H1 (cell line): ENCODE measurements at regions not wholly inside any gene's neighbourhood (a gene's known extent, or its start where the extent isn't known, plus 50 kb on each side); places are given as distances from the start of the nearest gene placed in this dataset.
A peak's percentile ranks its signal among the peaks of the same experiment; 100 is the strongest.

ENCODE experiments used
- CTCF ChIA-PET: fragments of 300-600 bp; sonication (Branson Sonifier 250); formaldehyde crosslinking; loops from one replicate; lab custom pipeline; 2021; ENCODE audit not compliant: partially characterized antibody; lab: Charles Lee
- POLR2A ChIA-PET: fragments of 300-600 bp; sonication (Branson Sonifier 250); formaldehyde crosslinking; loops from one replicate; lab custom pipeline; 2021; ENCODE audit warnings: inconsistent platforms; ENCODE audit not compliant: partially characterized antibody; lab: Charles Lee
- DNase-seq, 2 experiments: peaks; one replicate each; pipeline versions ENCODE4 v3.0.0 to v3.0.0-alpha.2; 2010 to 2022; ENCODE audit warnings: low spot score in 2 of 2, low read depth in 1 of 2, mixed read lengths in 1 of 2
- FAIRE-seq: peaks from 2 replicates; lab custom pipeline; 2011; peaks lifted over from hg19 to GRCh38; lab: Jason Lieb, UNC
- H2AFZ ChIP-seq: 2 replicates; pipeline ENCODE4 v1.8.1; 2012; ENCODE audit warnings: low read length, inconsistent platforms
- H2AK5ac ChIP-seq: 2 replicates; pipeline ENCODE4 v1.6.1; 2013; ENCODE audit warnings: low read depth, low read length
- H2BK120ac ChIP-seq: replicated peaks from 2 replicates; pipeline ENCODE3; 2013; ENCODE audit warnings: low read depth, low read length, inconsistent platforms
- H2BK12ac ChIP-seq: 2 replicates; pipeline ENCODE4 v1.6.1; 2013; ENCODE audit warnings: low read depth, low read length
- H2BK15ac ChIP-seq: 2 replicates; pipeline ENCODE4 v1.6.1; 2013; ENCODE audit warnings: low read length
- H2BK20ac ChIP-seq: 2 replicates; pipeline ENCODE4 v1.6.1; 2013; ENCODE audit warnings: low read length
- H2BK5ac ChIP-seq: 2 replicates; pipeline ENCODE4 v1.6.1; 2013; ENCODE audit warnings: low read depth, low read length
- H3K14ac ChIP-seq: 2 replicates; pipeline ENCODE4 v1.6.1; 2013; ENCODE audit warnings: inconsistent platforms; ENCODE audit not compliant: insufficient read length
- H3K18ac ChIP-seq: 2 replicates; pipeline ENCODE4 v1.6.1; 2013; ENCODE audit warnings: low read length; ENCODE audit errors: extremely low read depth
- H3K23ac ChIP-seq: 2 replicates; pipeline ENCODE4 v1.6.1; 2013; ENCODE audit warnings: inconsistent platforms; ENCODE audit not compliant: insufficient read length
- H3K23me2 ChIP-seq: 2 replicates; pipeline ENCODE4 v1.6.1; 2013; ENCODE audit warnings: low read depth, low read length
- H3K27ac ChIP-seq: 2 replicates; pipeline ENCODE4 v1.6.1; 2011; ENCODE audit warnings: low read depth, low read length, inconsistent platforms
- H3K27me3 ChIP-seq, 4 experiments: replicated peaks in 1 of 4; 1 replicate in 1 of 4; 2 replicates in 3 of 4; pipeline versions ENCODE4 v1.6.1 to v1.8.1; 2011 to 2013; ENCODE audit warnings: low read length in 3 of 4, mild to moderate bottlenecking in 3 of 4, inconsistent platforms in 2 of 4, mixed read lengths in 2 of 4, moderate library complexity in 1 of 4; ENCODE audit not compliant: control insufficient read depth in 3 of 4, insufficient read depth in 3 of 4; ENCODE audit errors: extremely low read depth in 1 of 4
- H3K36me3 ChIP-seq, 4 experiments: 2 replicates each; pipeline versions ENCODE4 v1.6.1 to v1.8.1; 2011 to 2013; ENCODE audit warnings: mild to moderate bottlenecking in 4 of 4, low read length in 3 of 4, moderate library complexity in 2 of 4, control low read depth in 1 of 4, inconsistent platforms in 1 of 4; ENCODE audit not compliant: insufficient read depth in 4 of 4, control insufficient read depth in 2 of 4
- H3K4ac ChIP-seq: replicated peaks from 2 replicates; pipeline ENCODE3; 2013; ENCODE audit warnings: low read length, low read depth, mixed read lengths, inconsistent platforms; ENCODE audit not compliant: insufficient read length
- H3K4me1 ChIP-seq, 4 experiments: replicated peaks in 1 of 4; 1 replicate in 1 of 4; 2 replicates in 3 of 4; pipeline versions ENCODE4 v1.6.1 to v1.8.1; 2011 to 2013; ENCODE audit warnings: low read length in 3 of 4, inconsistent platforms in 2 of 4, mixed read lengths in 1 of 4; ENCODE audit not compliant: insufficient read depth in 4 of 4, control insufficient read depth in 3 of 4
- H3K4me2 ChIP-seq, 2 experiments: 2 replicates each; pipeline versions ENCODE4 v1.6.1 to v1.8.1; 2011 to 2013; ENCODE audit warnings: low read depth in 2 of 2, low read length in 2 of 2, control low read depth in 1 of 2, inconsistent platforms in 1 of 2, mild to moderate bottlenecking in 1 of 2; ENCODE audit not compliant: insufficient read depth in 1 of 2
- H3K4me3 ChIP-seq, 4 experiments: fragments of 200-600, 300-600 bp in 1 of 4; sonication (generic), shearing (Covaris generic), sonication (Bioruptor Twin) in 1 of 4; 2 replicates each; pipeline versions ENCODE4 v1.5.1 to v1.8.1; 2011 to 2016; ENCODE audit warnings: low read length in 4 of 4, low read depth in 3 of 4, control low read depth in 2 of 4, inconsistent platforms in 2 of 4, mild to moderate bottlenecking in 2 of 4, mixed read lengths in 1 of 4, moderate library complexity in 1 of 4; ENCODE audit not compliant: insufficient read depth in 2 of 4; ENCODE audit errors: extremely low read depth in 1 of 4
- H3K56ac ChIP-seq: replicated peaks from 2 replicates; pipeline ENCODE3; 2013; ENCODE audit warnings: low read depth, mild to moderate bottlenecking, mixed read lengths, low read length, inconsistent platforms; ENCODE audit not compliant: insufficient read length
- H3K79me1 ChIP-seq: 2 replicates; pipeline ENCODE4 v1.6.1; 2013; ENCODE audit warnings: low read depth, low read length, control low read depth
- H3K79me2 ChIP-seq, 2 experiments: 2 replicates each; pipeline versions ENCODE4 v1.6.1 to v1.8.1; 2012 to 2013; ENCODE audit warnings: low read length in 2 of 2, mild to moderate bottlenecking in 2 of 2, inconsistent platforms in 1 of 2; ENCODE audit not compliant: insufficient read depth in 2 of 2, control insufficient read depth in 1 of 2
- H3K9ac ChIP-seq, 4 experiments: replicated peaks in 1 of 4; 1 replicate in 1 of 4; 2 replicates in 3 of 4; pipeline versions ENCODE4 v1.6.1 to v1.8.1; 2011 to 2013; ENCODE audit warnings: low read depth in 3 of 4, low read length in 3 of 4, control low read depth in 2 of 4, mild to moderate bottlenecking in 2 of 4, moderate library complexity in 2 of 4, inconsistent platforms in 1 of 4; ENCODE audit errors: extremely low read depth in 1 of 4
- H3K9me3 ChIP-seq, 2 experiments: 2 replicates each; pipeline versions ENCODE4 v1.6.1 to v1.8.1; 2012 to 2013; ENCODE audit warnings: mild to moderate bottlenecking in 2 of 2, moderate library complexity in 2 of 2, control low read depth in 1 of 2, inconsistent platforms in 1 of 2, low read depth in 1 of 2, low read length in 1 of 2, mixed read lengths in 1 of 2; ENCODE audit not compliant: insufficient read depth in 2 of 2
- H4K20me1 ChIP-seq, 2 experiments: replicated peaks in 1 of 2; 2 replicates each; pipeline versions ENCODE3 to v1.8.1; 2011 to 2013; ENCODE audit warnings: inconsistent platforms in 2 of 2, low read length in 2 of 2, mild to moderate bottlenecking in 1 of 2; ENCODE audit not compliant: insufficient read depth in 2 of 2, control insufficient read depth in 1 of 2
- H4K5ac ChIP-seq: 2 replicates; pipeline ENCODE4 v1.6.1; 2013; ENCODE audit warnings: low read length, low read depth, mixed read lengths, inconsistent platforms; ENCODE audit not compliant: insufficient read length
- H4K8ac ChIP-seq: 2 replicates; pipeline ENCODE4 v1.8.0; 2013; ENCODE audit warnings: mild to moderate bottlenecking, moderate library complexity, low read length, inconsistent platforms; ENCODE audit not compliant: insufficient read depth; ENCODE audit errors: extremely low read depth
- H4K91ac ChIP-seq: replicated peaks from 2 replicates; pipeline ENCODE3; 2013; ENCODE audit warnings: low read length, mixed read lengths, inconsistent platforms; ENCODE audit not compliant: insufficient read length
- BACH1 ChIP-seq: IDR thresholded peaks from 2 replicates; pipeline ENCODE4 v1.6.1; 2012; ENCODE audit warnings: low read length, improper control_type of control experiment
- HDAC2 ChIP-seq, 2 experiments: fragments of 300-600 bp in 1 of 2; sonication (generic) in 1 of 2; IDR thresholded peaks; 2 replicates each; pipeline ENCODE4 v1.6.1; 2011 to 2012; ENCODE audit warnings: low read depth in 2 of 2, low read length in 2 of 2, mild to moderate bottlenecking in 2 of 2, moderate library complexity in 2 of 2, borderline replicate concordance in 1 of 2, inconsistent platforms in 1 of 2
- NRF1 ChIP-seq: IDR thresholded peaks from 2 replicates; pipeline ENCODE4 v1.6.1; 2011; ENCODE audit warnings: mild to moderate bottlenecking, low read depth, low read length, improper control_type of control experiment
- RXRA ChIP-seq: IDR thresholded peaks from 2 replicates; pipeline ENCODE4 v1.6.1; 2011; ENCODE audit warnings: low read depth, mild to moderate bottlenecking, low read length, moderate library complexity; ENCODE audit not compliant: insufficient read depth
- SIN3A ChIP-seq, 2 experiments: IDR thresholded peaks in 1 of 2; conservative IDR thresholded peaks in 1 of 2; 2 replicates each; pipeline ENCODE4 v1.6.1; 2011 to 2012; ENCODE audit warnings: low read length in 2 of 2, improper control_type of control experiment in 1 of 2, low read depth in 1 of 2, mild to moderate bottlenecking in 1 of 2
- SUZ12 ChIP-seq: fragments of 200-600 bp; sonication (generic); IDR thresholded peaks from 2 replicates; pipeline ENCODE4 v1.6.1; 2012; ENCODE audit warnings: mild to moderate bottlenecking, inconsistent platforms, low read length, moderate library complexity, mixed read lengths
- YY1 ChIP-seq: IDR thresholded peaks from 2 replicates; pipeline ENCODE4 v1.6.1; 2011; ENCODE audit warnings: low read depth, mild to moderate bottlenecking, low read length
- WGBS, 2 experiments: shearing (Covaris generic) in 1 of 2; methylation state at CpG; one replicate each; pipeline versions ENCODE4 v1.1.6 to v1.1.7; 2013 to 2015; ENCODE audit warnings: low lambda C conversion rate in 2 of 2, mixed read lengths in 2 of 2, inconsistent platforms in 1 of 2, low coverage in 1 of 2, missing lambda C conversion rate in 1 of 2; ENCODE audit not compliant: insufficient replicate concordance in 2 of 2, insufficient coverage in 1 of 2, insufficient read length in 1 of 2; ENCODE audit errors: extremely low coverage in 1 of 2, missing lambda C conversion rate in 1 of 2; 5-methylcytosine and 5-hydroxymethylcytosine counted together

DNA sequence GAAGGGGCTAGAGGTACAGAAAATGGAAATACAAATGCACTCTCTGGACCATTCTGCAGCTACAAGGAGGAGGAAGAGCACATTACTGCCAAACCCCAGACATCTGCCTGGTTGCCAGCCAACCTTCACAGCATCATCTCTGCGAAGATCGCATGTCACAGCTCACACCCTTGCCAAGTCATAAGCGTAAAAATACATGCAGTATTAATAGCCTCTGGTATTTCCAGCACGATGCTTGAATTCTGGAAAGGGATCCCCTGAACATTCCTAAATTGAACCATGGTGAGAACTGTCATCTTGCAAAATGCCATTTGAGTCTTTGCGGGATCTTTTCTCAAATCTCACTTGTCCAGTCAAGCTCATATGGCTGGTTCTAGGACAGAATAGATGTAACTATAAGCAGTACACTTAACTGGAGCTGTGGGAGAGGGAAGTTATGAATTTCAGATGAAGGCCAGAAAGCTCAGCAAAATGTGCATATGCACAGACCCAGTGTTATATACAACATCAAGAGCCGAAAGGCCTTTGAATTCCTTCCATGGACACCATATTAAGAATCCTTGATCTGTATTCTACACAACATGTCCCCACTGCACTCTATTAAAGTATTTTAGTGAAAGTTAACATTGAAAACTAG lies 211.6 kb downstream of the DUSP6 start:
- FAIRE-seq (no peak), DNase-seq (no peak)
- Histone ChIP-seq H3K14ac (no peak overlapping the region), H4K5ac (no peak overlapping the region), H3K56ac (no peak overlapping the region), H3K4ac (no peak overlapping the region), H2BK120ac (no peak overlapping the region), H3K4me2 (no peak overlapping the region), H2BK15ac (no peak overlapping the region), H2AFZ (0 out of 2 replicates have a peak overlapping the region, but pooled peaks have one; percentile 3), H3K23me2 (no peaks in the 10 kb centered on the region), H3K4me3 (no peak overlapping the region), H2BK20ac (no peak overlapping the region), H2BK5ac (no peak overlapping the region), H4K91ac (no peak overlapping the region), H3K79me1 (no peaks in the 10 kb centered on the region), H3K9ac (no peak overlapping the region), H3K36me3 (no peaks in the 10 kb centered on the region), H3K4me1 (no peaks in the 10 kb centered on the region), H3K18ac (no peak overlapping the region), H3K9me3 (no peaks in the 10 kb centered on the region), H3K23ac (no peak overlapping the region), H4K20me1 (no peaks in the 10 kb centered on the region), H4K8ac (no peak overlapping the region), H3K27me3 (no peaks in the 10 kb centered on the region), H3K79me2 (no peaks in the 10 kb centered on the region), H2AK5ac (no peak overlapping the region), H2BK12ac (no peak overlapping the region), H3K27ac (no peak overlapping the region)
- POLR2A ChIA-PET = no interaction called here
- 92% methylated on average over 6 of the region's 6 CpGs; no CpG with 5 or more reads in 1 of the 2 experiments for WGBS, 2 experiments
- CTCF ChIA-PET = no interaction called here
- TF ChIP-seq YY1 (no peak), NRF1 (no peak), SUZ12 (no peak), HDAC2 (IDR thresholded peaks at IDR 0.05; ENCODE audit: borderline replicate concordance in 1 of 2, low read depth in 2 of 2, low read length in 2 of 2) (no peak), BACH1 (no peak), SIN3A (conservative IDR thresholded peaks at IDR 0.05 in 1 of 2, IDR thresholded peaks at IDR 0.05 in 1 of 2; ENCODE audit: low read depth in 1 of 2, low read length in 2 of 2) (no peak), RXRA (no peak)
